Ishikawa (cell line): ENCODE measurements at regions not wholly inside any gene's neighbourhood (a gene's known extent, or its start where the extent isn't known, plus 50 kb on each side); places are given as distances from the start of the nearest gene placed in this dataset.

Source experiments
- CEBPB ChIP-seq: IDR thresholded peaks from 2 replicates; pipeline ENCODE4 v1.6.1; 2012
- CREB1 ChIP-seq: IDR thresholded peaks from 2 replicates; pipeline ENCODE4 v1.6.1; 2012; ENCODE audit warnings: low read depth
- EGR1 ChIP-seq: IDR thresholded peaks from 2 replicates; pipeline ENCODE4 v1.6.1; 2012
- EP300 ChIP-seq: IDR thresholded peaks from 2 replicates; pipeline ENCODE4 v1.6.1; 2012; ENCODE audit warnings: borderline replicate concordance
- FOXM1 ChIP-seq: IDR thresholded peaks from 2 replicates; pipeline ENCODE4 v1.6.1; 2012; ENCODE audit warnings: low read depth, borderline replicate concordance
- MAX ChIP-seq: IDR thresholded peaks from 2 replicates; pipeline ENCODE4 v1.6.1; 2012
- NFIC ChIP-seq: IDR thresholded peaks from 2 replicates; pipeline ENCODE4 v1.6.1; 2012
- RAD21 ChIP-seq: IDR thresholded peaks from 2 replicates; pipeline ENCODE4 v1.6.1; 2012; ENCODE audit warnings: low read depth
- REST ChIP-seq: IDR thresholded peaks from 2 replicates; pipeline ENCODE4 v1.6.1; 2012; ENCODE audit warnings: low read depth, mild to moderate bottlenecking
- TAF1 ChIP-seq: IDR thresholded peaks from 2 replicates; pipeline ENCODE4 v1.6.1; 2012; ENCODE audit warnings: low read depth, mild to moderate bottlenecking
- TCF12 ChIP-seq: IDR thresholded peaks from 2 replicates; pipeline ENCODE4 v1.6.1; 2012; ENCODE audit warnings: low read depth
- TEAD4 ChIP-seq: IDR thresholded peaks from 2 replicates; pipeline ENCODE4 v1.6.1; 2012
- USF1 ChIP-seq: IDR thresholded peaks from 2 replicates; pipeline ENCODE4 v1.6.1; 2012
- YY1 ChIP-seq: IDR thresholded peaks from 2 replicates; pipeline ENCODE4 v1.6.1; 2012; ENCODE audit warnings: low read depth
- ZBTB7A ChIP-seq: IDR thresholded peaks from 2 replicates; pipeline ENCODE4 v1.6.1; 2012; ENCODE audit warnings: low read depth

- TF ChIP-seq EGR1 (no peak), RAD21 (no peak), TCF12 (no peak), CREB1 (no peak), ZBTB7A (no peak), TAF1 (no peak), TEAD4 (no peak), YY1 (no peak), CEBPB (no peak), EP300 (no peak), NFIC (no peak), REST (no peak), MAX (no peak), USF1 (no peak), FOXM1 (no peak)
Measured at GRCh38 chr2:2919574-2920365, 457.8 kb downstream of the EIPR1 start.

DNA sequence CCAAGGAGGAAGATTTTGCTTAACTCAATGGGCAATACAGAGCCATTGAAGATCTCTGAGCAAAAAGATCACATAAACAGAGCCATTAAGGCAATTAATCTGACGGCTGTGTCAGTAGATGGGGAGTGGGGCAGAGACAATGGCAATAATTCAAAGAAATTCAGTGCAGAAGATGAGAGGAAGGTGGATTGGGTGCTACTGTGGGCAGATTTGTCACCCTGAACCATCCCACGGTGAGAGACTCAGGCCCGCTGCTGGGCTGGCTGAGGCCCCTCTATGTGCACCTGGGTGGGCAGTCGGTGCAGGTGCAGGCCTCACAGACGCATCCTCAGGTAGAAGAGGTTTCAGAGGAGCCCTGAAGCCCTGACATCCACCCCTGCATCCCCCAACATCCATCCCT is 458.6 kb downstream of the EIPR1 start:
- TF ChIP-seq ZBTB7A (no peak), NFIC (no peak), USF1 (no peak)

GRCh38 chr2:2916621-2917020 is 461.0 kb downstream of the EIPR1 start:
- TF ChIP-seq NFIC: no peak
- TF ChIP-seq REST: no peak
- TF ChIP-seq USF1: no peak
- TF ChIP-seq CREB1: no peak
- TF ChIP-seq ZBTB7A: no peak
- TF ChIP-seq EP300: no peak
- no peak for TF ChIP-seq YY1
- no peak for TF ChIP-seq CEBPB
- TF ChIP-seq MAX: no peak
- no peak for TF ChIP-seq EGR1
- TF ChIP-seq TEAD4: no peak
- no peak for TF ChIP-seq TAF1
- TF ChIP-seq TCF12: no peak
- TF ChIP-seq RAD21: no peak
- no peak for TF ChIP-seq FOXM1

- TF ChIP-seq RAD21: no peak
- TF ChIP-seq TCF12: no peak
- TF ChIP-seq EGR1: no peak
- TF ChIP-seq NFIC: no peak
- no peak for TF ChIP-seq YY1
Measured at GRCh38 chr2:2914252-2914651, 463.4 kb downstream of the EIPR1 start.

DNA sequence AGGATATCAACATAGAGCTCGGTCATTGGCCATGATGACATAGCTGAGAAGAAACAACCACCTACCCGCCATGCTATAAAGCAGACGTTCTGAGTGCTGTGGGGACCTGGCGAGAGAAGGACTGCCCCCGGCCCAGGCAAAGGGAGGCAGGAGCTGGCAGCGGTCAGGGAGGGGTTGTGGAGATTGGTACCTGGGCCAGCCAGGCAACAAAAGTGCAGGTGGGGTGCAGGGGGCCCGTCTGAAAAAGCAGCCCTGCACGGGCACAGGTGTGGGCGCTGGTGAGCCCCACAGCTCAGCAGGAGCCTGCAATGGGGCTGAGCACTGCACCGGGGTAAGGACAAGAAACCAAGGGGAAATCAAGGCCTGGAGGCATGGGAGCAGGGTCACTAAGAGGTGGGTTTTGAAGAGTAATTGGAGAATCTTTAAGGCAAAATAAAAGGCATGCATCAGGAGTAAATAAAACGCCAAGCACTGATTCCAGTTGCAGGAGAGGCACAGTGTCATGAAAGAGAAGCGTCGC is 464.0 kb downstream of the EIPR1 start:
- TF ChIP-seq CREB1: no peak
- no peak for TF ChIP-seq ZBTB7A
- no peak for TF ChIP-seq YY1
- TF ChIP-seq MAX: no peak
- no peak for TF ChIP-seq TAF1
- TF ChIP-seq TEAD4: no peak

GRCh38 chr2:2912731-2913130 is 464.9 kb downstream of the EIPR1 start:
- TF ChIP-seq TCF12: no peak
- TF ChIP-seq MAX: no peak
- no peak for TF ChIP-seq USF1
- TF ChIP-seq CREB1: no peak
- no peak for TF ChIP-seq REST
- TF ChIP-seq YY1: no peak
- TF ChIP-seq NFIC: no peak
- TF ChIP-seq RAD21: no peak
- no peak for TF ChIP-seq TEAD4
- TF ChIP-seq TAF1: no peak
- TF ChIP-seq CEBPB: no peak
- no peak for TF ChIP-seq FOXM1
- TF ChIP-seq EP300: no peak
- no peak for TF ChIP-seq EGR1
- no peak for TF ChIP-seq ZBTB7A
